ENCODE measurements at regions not wholly inside any gene's neighbourhood (a gene's known extent, or its start where the extent isn't known, plus 50 kb on each side); places are given as distances from the start of the nearest gene placed in this dataset.

GRCh38 chr1:58333511-58333910 is 213.0 kb downstream of the OMA1 start:
- TF ChIP-seq, protein P1, sequence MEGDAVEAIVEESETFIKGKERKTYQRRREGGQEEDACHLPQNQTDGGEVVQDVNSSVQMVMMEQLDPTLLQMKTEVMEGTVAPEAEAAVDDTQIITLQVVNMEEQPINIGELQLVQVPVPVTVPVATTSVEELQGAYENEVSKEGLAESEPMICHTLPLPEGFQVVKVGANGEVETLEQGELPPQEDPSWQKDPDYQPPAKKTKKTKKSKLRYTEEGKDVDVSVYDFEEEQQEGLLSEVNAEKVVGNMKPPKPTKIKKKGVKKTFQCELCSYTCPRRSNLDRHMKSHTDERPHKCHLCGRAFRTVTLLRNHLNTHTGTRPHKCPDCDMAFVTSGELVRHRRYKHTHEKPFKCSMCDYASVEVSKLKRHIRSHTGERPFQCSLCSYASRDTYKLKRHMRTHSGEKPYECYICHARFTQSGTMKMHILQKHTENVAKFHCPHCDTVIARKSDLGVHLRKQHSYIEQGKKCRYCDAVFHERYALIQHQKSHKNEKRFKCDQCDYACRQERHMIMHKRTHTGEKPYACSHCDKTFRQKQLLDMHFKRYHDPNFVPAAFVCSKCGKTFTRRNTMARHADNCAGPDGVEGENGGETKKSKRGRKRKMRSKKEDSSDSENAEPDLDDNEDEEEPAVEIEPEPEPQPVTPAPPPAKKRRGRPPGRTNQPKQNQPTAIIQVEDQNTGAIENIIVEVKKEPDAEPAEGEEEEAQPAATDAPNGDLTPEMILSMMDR (IDR thresholded peaks at IDR 0.05; ENCODE audit: insufficient read depth, missing control alignments), result no peak
- FAIRE-seq (no peak), DNase-seq (ENCODE audit: insufficient read length, low spot score) (no peak)

GRCh38 chr1:58331156-58331555 is 215.4 kb downstream of the OMA1 start:
- no peak for FAIRE-seq
- TF ChIP-seq, protein P1 (IDR thresholded peaks at IDR 0.05; ENCODE audit: insufficient read depth, missing control alignments), result no peak
- DNase-seq (ENCODE audit: insufficient read length, low spot score), result no peak

- TF ChIP-seq, protein P1 (IDR thresholded peaks at IDR 0.05; ENCODE audit: insufficient read depth, missing control alignments), result no peak
- DNase-seq (ENCODE audit: insufficient read length, low spot score) (no peak), FAIRE-seq (no peak)
Observed at GRCh38 chr1:58325866-58326265, 220.7 kb downstream of the OMA1 start.

GRCh38 chr1:58324558-58324957 is 222.0 kb downstream of the OMA1 start:
- TF ChIP-seq, protein P1 (IDR thresholded peaks at IDR 0.05; ENCODE audit: insufficient read depth, missing control alignments), result no peak
- DNase-seq (ENCODE audit: insufficient read length, low spot score) (no peak), FAIRE-seq (no peak)

- FAIRE-seq (no peak), DNase-seq (ENCODE audit: insufficient read length, low spot score) (no peak)
- TF ChIP-seq, protein P1 (IDR thresholded peaks at IDR 0.05; ENCODE audit: insufficient read depth, missing control alignments), result no peak
Observed at GRCh38 chr1:58318157-58319005, 228.1 kb downstream of the OMA1 start.

DNA sequence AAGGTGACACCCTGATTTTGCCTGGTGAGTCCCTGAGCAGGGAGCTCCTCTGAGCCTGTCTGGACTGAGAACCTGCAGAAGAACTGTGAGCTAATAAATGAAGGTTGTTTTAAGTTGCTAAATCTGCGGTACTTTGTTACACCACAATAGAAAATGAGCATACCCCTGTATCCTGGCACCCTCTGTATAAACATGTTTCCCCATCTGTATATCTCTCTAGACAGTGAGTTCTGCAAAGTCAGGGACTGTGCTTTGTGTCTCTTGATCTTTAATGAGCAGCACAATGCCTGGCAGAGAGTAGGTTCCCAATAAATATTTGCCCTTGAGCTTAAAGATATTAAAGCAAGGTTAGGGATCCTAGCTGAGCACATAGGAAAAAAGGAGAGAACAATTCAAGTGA is 228.8 kb downstream of the OMA1 start:
- DNase-seq (ENCODE audit: insufficient read length, low spot score) (no peak), FAIRE-seq (no peak)
- TF ChIP-seq, protein P1 (IDR thresholded peaks at IDR 0.05; ENCODE audit: insufficient read depth, missing control alignments), result no peak

GRCh38 chr1:58317086-58317485 is 229.4 kb downstream of the OMA1 start:
- DNase-seq (ENCODE audit: insufficient read length, low spot score), result no peak
- TF ChIP-seq, protein P1 (IDR thresholded peaks at IDR 0.05; ENCODE audit: insufficient read depth, missing control alignments), result no peak
- no peak for FAIRE-seq

Measured in D721Med (cell line).